Coronary artery (tissue), 2 donors: ENCODE measurements at regions not wholly inside any gene's neighbourhood (a gene's known extent, or its start where the extent isn't known, plus 50 kb on each side); places are given as distances from the start of the nearest gene placed in this dataset.

ENCODE experiments used
- DNase-seq: peaks from one replicate; pipeline ENCODE4 v3.0.0-alpha.2; 2017; ENCODE audit warnings: low spot score
- H3K27ac ChIP-seq, 2 donors: fragments of 200-600 bp; sonication (generic); one replicate each; pipeline ENCODE4 v1.5.1; 2016 to 2019
- H3K4me3 ChIP-seq: fragments of 200-600 bp; sonication (generic); 2 replicates; pipeline ENCODE4 v1.5.1; 2016; ENCODE audit warnings: mild to moderate bottlenecking, moderate library complexity
- CTCF ChIP-seq: fragments of 200-600 bp; sonication (generic); IDR thresholded peaks from one replicate; pipeline ENCODE4 v1.5.1; 2019; ENCODE audit warnings: antibody characterized with exemption

GRCh38 chrX:25663701-25664100 lies 474.4 kb upstream of the MAGEB18 start:
- no peak for DNase-seq
- TF ChIP-seq CTCF = no peak
- Histone ChIP-seq H3K27ac (no peak overlapping the region), H3K4me3 (no peak overlapping the region)

- no peak overlapping the region for H3K27ac ChIP-seq
- no peak for TF ChIP-seq CTCF
- DNase-seq = no peak
- H3K4me3 ChIP-seq = no peak overlapping the region
Measured at GRCh38 chrX:25665431-25665830, 472.7 kb upstream of the MAGEB18 start.

- TF ChIP-seq CTCF = no peak
- no peak overlapping the region for H3K4me3 ChIP-seq
- no peak overlapping the region for H3K27ac ChIP-seq
- no peak for DNase-seq
Measured at GRCh38 chrX:25667681-25668080, 470.5 kb upstream of the MAGEB18 start.

- Histone ChIP-seq H3K4me3 (no peak overlapping the region), H3K27ac (no peak overlapping the region)
- no peak for DNase-seq
- TF ChIP-seq CTCF = no peak
Measured at GRCh38 chrX:25674776-25675175, 463.4 kb upstream of the MAGEB18 start.

- Histone ChIP-seq H3K4me3 (no peak overlapping the region), H3K27ac (no peak overlapping the region)
- TF ChIP-seq CTCF = no peak
- DNase-seq = no peak
Measured at GRCh38 chrX:25701876-25702275, 436.3 kb upstream of the MAGEB18 start.

GRCh38 chrX:25717122-25717521 lies 421.0 kb upstream of the MAGEB18 start:
- DNase-seq = no peak
- Histone ChIP-seq H3K27ac (no peak overlapping the region), H3K4me3 (no peak overlapping the region)
- no peak for TF ChIP-seq CTCF

- no peak overlapping the region for H3K4me3 ChIP-seq
- no peak overlapping the region for H3K27ac ChIP-seq
- DNase-seq = no peak
- TF ChIP-seq CTCF = no peak
Measured at GRCh38 chrX:25721564-25721963, 416.6 kb upstream of the MAGEB18 start.
